Inferior parietal cortex (tissue), 1 donor: ENCODE measurements at regions not wholly inside any gene's neighbourhood (a gene's known extent, or its start where the extent isn't known, plus 50 kb on each side); places are given as distances from the start of the nearest gene placed in this dataset.

Experiments
- DNase-seq: peaks from one replicate; pipeline ENCODE4 v3.0.0-alpha.2; 2016; ENCODE audit errors: extremely low spot score

- DNase-seq = no peak
Measured at GRCh38 chr4:111492496-111492895, 652.8 kb upstream of the FAM241A start.

- DNase-seq = no peak
Measured at GRCh38 chr4:111494471-111494870, 650.8 kb upstream of the FAM241A start.

- DNase-seq = no peak
Measured at GRCh38 chr4:111494971-111495370, 650.3 kb upstream of the FAM241A start.

- DNase-seq = no peak
Measured at GRCh38 chr4:111499291-111499690, 646.0 kb upstream of the FAM241A start.

- DNase-seq = no peak
Measured at GRCh38 chr4:111499706-111500105, 645.5 kb upstream of the FAM241A start.

- no peak for DNase-seq
Measured at GRCh38 chr4:111500858-111501257, 644.4 kb upstream of the FAM241A start.

- DNase-seq = no peak
Measured at GRCh38 chr4:111501946-111502345, 643.3 kb upstream of the FAM241A start.

- no peak for DNase-seq
Measured at GRCh38 chr4:111502626-111503025, 642.6 kb upstream of the FAM241A start.

- DNase-seq = no peak
Measured at GRCh38 chr4:111506706-111507105, 638.5 kb upstream of the FAM241A start.

- DNase-seq = no peak
Measured at GRCh38 chr4:111510535-111510934, 634.7 kb upstream of the FAM241A start.

- DNase-seq = peak; percentile 33
Measured at GRCh38 chr4:111512081-111512783, 633.0 kb upstream of the FAM241A start.

- no peak for DNase-seq
Measured at GRCh38 chr4:111519683-111520082, 625.6 kb upstream of the FAM241A start.

GRCh38 chr4:111530446-111530845 lies 614.8 kb upstream of the FAM241A start:
- DNase-seq = no peak

- no peak for DNase-seq
Measured at GRCh38 chr4:111535792-111536191, 609.5 kb upstream of the FAM241A start.

- no peak for DNase-seq
Measured at GRCh38 chr4:111537165-111537564, 608.1 kb upstream of the FAM241A start.

GRCh38 chr4:111537871-111538270 lies 607.4 kb upstream of the FAM241A start:
- no peak for DNase-seq

GRCh38 chr4:111540671-111541070 lies 604.6 kb upstream of the FAM241A start:
- no peak for DNase-seq

- DNase-seq = no peak
Measured at GRCh38 chr4:111542056-111542455, 603.2 kb upstream of the FAM241A start.

GRCh38 chr4:111546881-111547280 lies 598.4 kb upstream of the FAM241A start:
- no peak for DNase-seq

- DNase-seq = no peak
Measured at GRCh38 chr4:111556141-111556781, 589.0 kb upstream of the FAM241A start.

GRCh38 chr4:111556851-111557250 lies 588.4 kb upstream of the FAM241A start:
- no peak for DNase-seq

- no peak for DNase-seq
Measured at GRCh38 chr4:111562826-111563225, 582.4 kb upstream of the FAM241A start.

GRCh38 chr4:111572470-111572869 lies 572.8 kb upstream of the FAM241A start:
- no peak for DNase-seq

- no peak for DNase-seq
Measured at GRCh38 chr4:111573386-111573785, 571.9 kb upstream of the FAM241A start.
